RWPE1 (cell line): ENCODE measurements at regions not wholly inside any gene's neighbourhood (a gene's known extent, or its start where the extent isn't known, plus 50 kb on each side); places are given as distances from the start of the nearest gene placed in this dataset.

ENCODE experiments used
- CTCF ChIA-PET: fragments of 350-600 bp; sonication (Branson Sonifier 250); formaldehyde crosslinking; extraction: SDS; loops from one replicate; lab custom pipeline; 2021; lab: Yijun Ruan, JAX
- POLR2A ChIA-PET: fragments of 400-600 bp; formaldehyde crosslinking; extraction: SDS; loops from one replicate; lab custom pipeline; 2020; ENCODE audit warnings: antibody characterized with exemption; ENCODE audit not compliant: low non-redundant PET; lab: Yijun Ruan, JAX
- DNase-seq: peaks from one replicate; pipeline ENCODE4 v3.0.0; 2012; ENCODE audit warnings: low spot score
- H3K27ac ChIP-seq: fragments of 450-650 bp; 2 replicates; pipeline ENCODE4 v1.5.1; 2017
- TF ChIP-seq, protein P1 (sequence below): fragments of 450-650 bp; conservative IDR thresholded peaks from 2 replicates; pipeline ENCODE4 v1.5.1; 2017; ENCODE audit warnings: low read depth, mild to moderate bottlenecking

DNA sequence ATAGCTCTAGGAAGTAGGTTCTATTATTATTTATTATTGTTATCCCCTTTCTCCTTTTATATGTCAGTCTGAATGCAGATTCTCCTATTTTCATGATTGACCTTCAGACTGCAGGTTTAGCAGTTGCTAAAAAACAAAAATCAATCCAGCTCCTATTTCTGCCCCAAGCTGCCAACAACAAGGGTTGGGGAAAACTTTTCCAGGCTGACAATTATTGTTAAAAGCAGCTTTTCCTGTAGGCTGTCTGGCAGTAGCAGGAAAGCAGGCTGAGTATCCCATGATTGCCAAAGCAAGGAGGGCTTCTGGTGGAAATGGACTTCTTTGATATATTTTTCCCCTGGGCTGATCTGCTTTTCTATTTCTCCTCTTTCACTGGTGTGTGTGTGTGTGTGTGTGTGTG lies 78.0 kb upstream of the CTLA4 start:
- TF ChIP-seq, protein P1, sequence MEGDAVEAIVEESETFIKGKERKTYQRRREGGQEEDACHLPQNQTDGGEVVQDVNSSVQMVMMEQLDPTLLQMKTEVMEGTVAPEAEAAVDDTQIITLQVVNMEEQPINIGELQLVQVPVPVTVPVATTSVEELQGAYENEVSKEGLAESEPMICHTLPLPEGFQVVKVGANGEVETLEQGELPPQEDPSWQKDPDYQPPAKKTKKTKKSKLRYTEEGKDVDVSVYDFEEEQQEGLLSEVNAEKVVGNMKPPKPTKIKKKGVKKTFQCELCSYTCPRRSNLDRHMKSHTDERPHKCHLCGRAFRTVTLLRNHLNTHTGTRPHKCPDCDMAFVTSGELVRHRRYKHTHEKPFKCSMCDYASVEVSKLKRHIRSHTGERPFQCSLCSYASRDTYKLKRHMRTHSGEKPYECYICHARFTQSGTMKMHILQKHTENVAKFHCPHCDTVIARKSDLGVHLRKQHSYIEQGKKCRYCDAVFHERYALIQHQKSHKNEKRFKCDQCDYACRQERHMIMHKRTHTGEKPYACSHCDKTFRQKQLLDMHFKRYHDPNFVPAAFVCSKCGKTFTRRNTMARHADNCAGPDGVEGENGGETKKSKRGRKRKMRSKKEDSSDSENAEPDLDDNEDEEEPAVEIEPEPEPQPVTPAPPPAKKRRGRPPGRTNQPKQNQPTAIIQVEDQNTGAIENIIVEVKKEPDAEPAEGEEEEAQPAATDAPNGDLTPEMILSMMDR: no peak
- no peak overlapping the region for H3K27ac ChIP-seq
- ChIA-PET POLR2A (no interaction called here), CTCF (no interaction called here)
- DNase-seq: no peak

DNA sequence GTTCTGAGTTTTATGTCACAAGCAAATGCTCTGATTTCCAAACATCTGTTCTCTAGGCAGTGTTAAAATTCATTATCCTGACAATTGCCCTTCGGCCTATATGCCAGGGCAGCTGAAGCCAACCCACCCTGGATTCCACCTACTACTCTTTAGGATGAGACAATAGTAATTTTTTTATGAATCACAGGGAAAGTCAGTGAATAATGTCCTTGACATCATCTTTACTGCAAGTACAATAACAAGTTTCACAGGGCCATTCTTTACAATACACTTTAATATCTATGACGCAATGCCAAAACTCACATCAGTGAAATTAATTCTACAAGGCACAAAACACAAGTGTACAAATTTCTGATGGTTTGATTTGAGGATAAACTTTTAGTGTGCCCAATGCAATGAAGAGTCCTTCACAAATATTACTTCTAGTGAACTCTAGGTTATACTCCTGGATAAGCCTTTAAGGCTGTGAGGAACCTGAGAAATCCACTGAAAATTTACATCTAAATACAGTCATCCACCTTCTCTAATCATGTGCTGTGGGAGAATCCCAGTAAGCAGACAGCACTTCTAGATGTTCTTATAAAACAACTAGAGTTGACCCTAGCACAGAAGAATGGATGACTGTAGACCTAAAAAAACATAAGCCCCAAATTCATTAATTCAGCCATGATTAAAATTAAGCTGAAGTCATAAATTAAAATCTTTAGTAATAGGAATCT lies 77.3 kb upstream of the CTLA4 start:
- no peak for DNase-seq
- CTCF ChIA-PET: no interaction called here
- TF ChIP-seq, protein P1: no peak
- POLR2A ChIA-PET: no interaction called here
- H3K27ac ChIP-seq: no peak overlapping the region

DNA sequence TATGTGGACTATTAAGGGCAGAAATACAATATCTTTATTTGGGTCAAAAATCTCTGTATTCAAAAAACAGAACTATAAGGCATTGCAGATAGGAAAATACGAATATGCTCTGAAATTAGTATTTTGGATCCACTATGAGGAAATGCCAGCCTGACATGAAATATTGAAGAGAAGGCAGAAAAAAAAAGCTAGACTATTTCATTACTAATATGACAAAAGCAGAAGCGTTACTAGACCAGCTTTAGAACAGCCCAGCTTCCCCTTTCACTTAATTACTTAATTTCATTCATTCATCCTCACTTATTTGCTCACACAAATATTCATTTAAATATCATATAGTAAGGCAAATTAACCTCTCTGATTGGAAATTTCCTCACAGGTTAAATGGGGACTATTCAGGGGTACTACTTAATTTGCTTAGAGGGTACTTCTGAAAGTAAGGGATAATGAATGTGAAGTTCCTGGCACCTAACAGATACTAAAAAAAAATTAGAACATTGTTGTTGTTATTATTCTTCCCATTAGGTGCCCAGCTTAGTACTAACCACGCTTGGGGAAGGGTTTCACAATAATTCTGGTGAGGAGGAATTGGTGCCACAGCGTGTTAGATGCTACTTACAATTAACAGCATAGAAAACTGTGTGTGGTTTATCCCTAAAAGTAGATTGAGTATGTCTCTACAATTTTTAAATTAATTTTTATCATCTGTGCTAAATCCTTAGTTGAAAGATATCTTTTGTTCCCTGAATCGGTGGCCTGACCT lies 71.1 kb upstream of the CTLA4 start:
- no peak for DNase-seq
- POLR2A ChIA-PET: no interaction called here
- CTCF ChIA-PET: no interaction called here
- H3K27ac ChIP-seq: no peak overlapping the region
- TF ChIP-seq, protein P1: no peak

DNA sequence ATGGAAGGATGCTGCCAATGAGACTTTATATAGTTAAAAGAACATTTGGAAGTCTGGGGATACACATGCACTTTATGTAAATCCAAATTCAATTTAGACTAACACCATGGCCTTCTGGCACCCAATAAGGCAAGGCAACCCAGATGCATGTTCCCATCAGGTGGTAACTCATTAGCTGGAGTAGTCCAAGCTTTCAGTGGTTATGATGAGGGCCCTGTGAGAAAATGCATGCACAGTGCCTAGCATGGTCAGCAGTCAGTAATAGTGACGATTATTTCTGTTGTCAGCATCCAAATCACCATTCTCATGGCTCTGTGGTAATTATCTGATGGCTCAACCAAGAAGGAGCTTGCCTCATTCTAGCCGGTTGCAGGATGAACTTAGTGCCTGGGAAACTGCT lies 70.3 kb upstream of the CTLA4 start:
- no peak overlapping the region for H3K27ac ChIP-seq
- ChIA-PET CTCF (interaction anchor here (0.5 kb wide), 1 partner anchor 36 kb away, joined by 3 read pairs; no protein-coding TSS in a partner anchor), POLR2A (no interaction called here)
- no peak for DNase-seq
- TF ChIP-seq, protein P1: no peak

DNA sequence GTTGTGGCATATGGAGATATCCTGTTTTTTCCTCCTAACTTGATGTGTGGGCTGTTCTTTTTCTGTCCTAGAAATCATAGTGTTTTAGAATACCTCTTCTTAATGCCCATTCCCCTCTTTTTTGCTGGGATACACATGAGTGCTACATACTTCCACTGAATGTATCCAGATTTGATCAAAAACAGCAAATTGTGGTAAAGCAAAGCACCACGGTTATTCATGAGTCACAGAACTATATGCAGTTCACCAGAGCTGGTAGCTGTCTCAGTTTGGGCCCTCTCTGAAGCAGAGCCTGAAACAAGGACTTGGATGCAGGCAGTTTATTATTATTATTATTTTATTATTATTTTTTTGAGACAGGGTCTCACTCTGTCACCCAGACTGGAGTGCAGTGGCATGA lies 69.9 kb upstream of the CTLA4 start:
- no peak overlapping the region for H3K27ac ChIP-seq
- POLR2A ChIA-PET: no interaction called here
- DNase-seq: no peak
- CTCF ChIA-PET: interaction anchor here (1.0 kb wide), 1 partner anchor 10 kb away, joined by 3 read pairs; no protein-coding TSS in a partner anchor
- TF ChIP-seq, protein P1: no peak

DNA sequence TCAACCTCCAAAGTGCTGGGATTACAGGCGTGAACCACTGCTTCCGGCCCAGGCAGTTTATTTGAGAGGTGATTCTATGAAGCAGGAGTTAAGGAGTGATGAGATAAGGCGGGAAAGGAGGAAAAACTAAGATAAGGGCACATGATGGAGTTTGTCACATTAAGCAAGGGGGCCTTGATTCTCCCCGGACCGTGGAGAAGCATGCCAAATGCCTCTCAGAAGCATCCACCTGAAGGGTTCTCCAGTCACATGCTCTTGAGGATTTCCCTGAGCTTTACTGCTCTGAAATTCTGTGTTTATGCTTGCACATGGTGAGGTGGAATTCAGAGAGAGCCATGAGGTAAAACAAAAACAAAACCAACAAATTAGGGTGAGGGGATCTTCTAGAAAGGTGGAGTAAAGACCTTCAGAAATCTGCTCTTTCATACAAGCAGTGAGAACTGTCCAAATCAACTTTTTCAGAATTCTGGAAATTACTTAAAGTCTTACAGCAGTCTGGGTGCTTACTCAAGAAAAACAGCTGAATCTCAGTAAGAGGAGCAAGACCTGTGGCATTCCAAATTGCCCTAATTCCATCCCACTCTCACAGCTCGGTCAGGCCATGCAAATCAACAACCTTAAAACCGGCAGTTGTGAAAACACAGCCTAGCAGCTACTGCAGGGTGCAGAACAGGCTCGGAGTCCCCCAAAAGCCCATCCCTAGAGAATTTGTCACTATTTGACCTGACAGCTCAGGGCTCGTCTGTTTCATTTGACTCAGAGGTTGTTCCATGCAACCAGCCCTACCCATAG lies 69.1 kb upstream of the CTLA4 start:
- CTCF ChIA-PET: interaction anchor here (1.0 to 1.3 kb wide), 2 partner anchors 9 to 17 kb away, joined by 3 to 7 read pairs; no protein-coding TSS in a partner anchor
- H3K27ac ChIP-seq: no peak overlapping the region
- TF ChIP-seq, protein P1: no peak
- POLR2A ChIA-PET: no interaction called here
- no peak for DNase-seq
